ENCODE measurements at regions not wholly inside any gene's neighbourhood (a gene's known extent, or its start where the extent isn't known, plus 50 kb on each side); places are given as distances from the start of the nearest gene placed in this dataset.

DNA sequence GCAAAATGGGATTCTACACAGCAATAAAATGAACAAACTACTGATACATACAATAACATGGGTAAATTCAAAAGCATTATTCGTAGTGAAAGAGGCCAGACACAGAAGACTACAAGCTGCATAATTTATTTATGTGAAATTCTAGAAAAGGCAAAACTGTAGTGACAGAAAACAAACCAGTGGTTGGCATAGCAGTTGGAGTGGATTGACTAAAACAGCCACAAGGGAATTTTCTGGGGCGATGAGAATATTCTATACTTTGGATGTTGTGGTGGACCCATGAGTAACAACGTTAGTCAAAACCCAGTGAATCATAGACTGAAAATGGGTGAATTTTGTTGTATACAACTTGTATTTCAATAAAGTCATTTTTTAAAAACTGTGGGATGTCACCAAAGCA lies 63.2 kb upstream of the RPL38 start:
- no peak overlapping the region for H2AFZ ChIP-seq (ENCODE audit: low read depth, low read length)
- BruUV-seq (replicated peaks) = no TSS peak
- H3K4me3 ChIP-seq = no peak overlapping the region
- no peaks in the 10 kb centered on the region for H3K9me1 ChIP-seq (ENCODE audit: control insufficient read depth, insufficient read depth, low read length)
- no peaks in the 10 kb centered on the region for H3K4me1 ChIP-seq (replicated peaks in 1 of 2; ENCODE audit: control insufficient read depth in 2 of 2, insufficient read depth in 2 of 2, low read length in 2 of 2)
- TF ChIP-seq, protein P1, sequence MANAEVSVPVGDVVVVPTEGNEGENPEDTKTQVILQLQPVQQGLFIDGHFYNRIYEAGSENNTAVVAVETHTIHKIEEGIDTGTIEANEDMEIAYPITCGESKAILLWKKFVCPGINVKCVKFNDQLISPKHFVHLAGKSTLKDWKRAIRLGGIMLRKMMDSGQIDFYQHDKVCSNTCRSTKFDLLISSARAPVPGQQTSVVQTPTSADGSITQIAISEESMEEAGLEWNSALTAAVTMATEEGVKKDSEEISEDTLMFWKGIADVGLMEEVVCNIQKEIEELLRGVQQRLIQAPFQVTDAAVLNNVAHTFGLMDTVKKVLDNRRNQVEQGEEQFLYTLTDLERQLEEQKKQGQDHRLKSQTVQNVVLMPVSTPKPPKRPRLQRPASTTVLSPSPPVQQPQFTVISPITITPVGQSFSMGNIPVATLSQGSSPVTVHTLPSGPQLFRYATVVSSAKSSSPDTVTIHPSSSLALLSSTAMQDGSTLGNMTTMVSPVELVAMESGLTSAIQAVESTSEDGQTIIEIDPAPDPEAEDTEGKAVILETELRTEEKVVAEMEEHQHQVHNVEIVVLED (CRISPR knock-in tag; IDR thresholded peaks at IDR 0.05) = no peak
- TF ChIP-seq NFE2 (IDR thresholded peaks at IDR 0.05; ENCODE audit: low read depth) (no peak), ZKSCAN8 (CRISPR knock-in tag; IDR thresholded peaks at IDR 0.05) (no peak), PRMT5 (CRISPR knock-in tag; IDR thresholded peaks at IDR 0.05) (no peak), CHCHD3 (CRISPR knock-in tag; IDR thresholded peaks at IDR 0.05) (no peak), ZNF121 (CRISPR knock-in tag; conservative IDR thresholded peaks at IDR 0.05) (no peak), FOXJ3 (CRISPR knock-in tag; IDR thresholded peaks at IDR 0.05) (no peak)
- TF ChIP-seq, protein P2, sequence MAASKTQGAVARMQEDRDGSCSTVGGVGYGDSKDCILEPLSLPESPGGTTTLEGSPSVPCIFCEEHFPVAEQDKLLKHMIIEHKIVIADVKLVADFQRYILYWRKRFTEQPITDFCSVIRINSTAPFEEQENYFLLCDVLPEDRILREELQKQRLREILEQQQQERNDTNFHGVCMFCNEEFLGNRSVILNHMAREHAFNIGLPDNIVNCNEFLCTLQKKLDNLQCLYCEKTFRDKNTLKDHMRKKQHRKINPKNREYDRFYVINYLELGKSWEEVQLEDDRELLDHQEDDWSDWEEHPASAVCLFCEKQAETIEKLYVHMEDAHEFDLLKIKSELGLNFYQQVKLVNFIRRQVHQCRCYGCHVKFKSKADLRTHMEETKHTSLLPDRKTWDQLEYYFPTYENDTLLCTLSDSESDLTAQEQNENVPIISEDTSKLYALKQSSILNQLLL (CRISPR knock-in tag; IDR thresholded peaks at IDR 0.05; ENCODE audit: borderline replicate concordance) = no peak
- ChIA-PET POLR2A (interaction anchor here (0.6 kb wide), 1 partner anchor 153 kb away, joined by 3 read pairs; no protein-coding TSS in a partner anchor), CTCF (ENCODE audit: low intra/inter-chr PET ratio) (no interaction called here)
- 0% methylated on average over 3 of the region's 3 CpGs for WGBS (ENCODE audit: insufficient coverage, low coverage, missing lambda C conversion rate)
- FAIRE-seq = no peak
- no peak overlapping the region for H3K9ac ChIP-seq (ENCODE audit: insufficient read depth in 1 of 2, low read depth in 2 of 2, low read length in 2 of 2)
- no peak for DNase-seq (ENCODE audit: extremely low read depth in 1 of 4, low spot score in 3 of 4)
- H3K27me3 ChIP-seq (ENCODE audit: control insufficient read depth in 2 of 2, insufficient read depth in 2 of 2, low read length in 2 of 2) = peaks cover 0 to 7% of the 10 kb centered on the region in 2 experiments; a peak in 1 of 5 replicates
- no peaks in the 10 kb centered on the region for H3K9me3 ChIP-seq (replicated peaks; ENCODE audit: control insufficient read depth, insufficient read depth, low read depth, low read length)
- H4K20me1 ChIP-seq (replicated peaks; ENCODE audit: control insufficient read depth, insufficient read depth, low read length) = no peaks in the 10 kb centered on the region
- no peak overlapping the region for H3K27ac ChIP-seq (ENCODE audit: extremely low read depth, low read depth, low read length)
- intact Hi-C loops (cut with micrococcal nuclease) = no loop called here
- ATAC-seq = no peak
- in situ Hi-C loops (cut with MboI) = no loop called here
- no peak overlapping the region for H3K4me2 ChIP-seq (ENCODE audit: insufficient read depth, low read length)
- H3K36me3 ChIP-seq (ENCODE audit: control insufficient read depth, insufficient read depth, low read length) = no peaks in the 10 kb centered on the region
- no peaks in the 10 kb centered on the region for H3K79me2 ChIP-seq (ENCODE audit: control insufficient read depth, insufficient read depth, low read length)
